HG02870 (cell line): ENCODE measurements at regions not wholly inside any gene's neighbourhood (a gene's known extent, or its start where the extent isn't known, plus 50 kb on each side); places are given as distances from the start of the nearest gene placed in this dataset.
"Not testable (repeated sequence)": the region's sequence is repeated elsewhere in the genome, so short reads cannot be mapped to it uniquely, and the experiment has no call there.

Experiments used
- ATAC-seq: cut with Tn5 transposase; IDR thresholded peaks from one replicate; pipeline ENCODE4 v1.9.1; 2021; ENCODE audit warnings: mild to moderate bottlenecking, moderate library complexity; ENCODE audit not compliant: unreplicated experiment

DNA sequence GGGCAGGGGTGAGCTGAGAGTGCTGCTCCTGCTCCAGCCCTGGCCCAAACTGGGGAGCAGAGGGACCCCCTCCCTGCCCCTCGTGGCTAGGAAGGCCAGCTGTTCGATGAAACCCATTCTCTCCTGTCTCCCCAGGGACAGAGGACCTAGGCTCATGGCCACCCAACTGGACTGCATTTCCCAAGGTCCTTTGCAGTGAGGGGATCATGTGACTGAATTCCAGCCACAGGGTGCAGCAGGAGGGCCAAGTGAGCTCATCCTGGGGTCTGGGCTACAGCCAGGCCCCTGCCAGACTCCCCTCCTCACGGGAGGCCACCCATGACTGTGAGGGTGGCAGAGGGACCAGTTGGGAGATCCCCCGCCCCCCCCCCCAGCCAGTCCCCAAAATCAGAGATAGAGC lies 777.6 kb downstream of the TBC1D22A start:
- no peak for ATAC-seq

DNA sequence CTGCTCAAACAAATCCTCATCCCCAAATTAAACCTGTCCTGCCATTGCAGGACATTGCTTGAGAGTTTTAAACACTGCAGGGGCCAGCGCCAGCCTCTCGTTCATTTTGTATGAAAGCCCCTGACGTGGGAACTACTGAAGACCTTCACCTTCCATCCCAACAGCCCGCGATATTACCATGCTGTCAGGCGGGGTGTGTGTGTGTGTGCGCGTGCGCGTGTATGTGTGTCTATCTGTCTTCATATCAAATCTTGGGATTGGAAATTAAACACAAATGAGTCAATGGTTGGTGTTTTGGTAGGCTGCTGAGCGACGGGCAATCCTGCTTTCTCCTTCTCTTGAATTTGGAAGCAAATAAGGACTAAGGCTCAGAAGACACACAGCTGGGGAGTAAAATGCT lies 776.9 kb downstream of the TBC1D22A start:
- ATAC-seq, result no peak

DNA sequence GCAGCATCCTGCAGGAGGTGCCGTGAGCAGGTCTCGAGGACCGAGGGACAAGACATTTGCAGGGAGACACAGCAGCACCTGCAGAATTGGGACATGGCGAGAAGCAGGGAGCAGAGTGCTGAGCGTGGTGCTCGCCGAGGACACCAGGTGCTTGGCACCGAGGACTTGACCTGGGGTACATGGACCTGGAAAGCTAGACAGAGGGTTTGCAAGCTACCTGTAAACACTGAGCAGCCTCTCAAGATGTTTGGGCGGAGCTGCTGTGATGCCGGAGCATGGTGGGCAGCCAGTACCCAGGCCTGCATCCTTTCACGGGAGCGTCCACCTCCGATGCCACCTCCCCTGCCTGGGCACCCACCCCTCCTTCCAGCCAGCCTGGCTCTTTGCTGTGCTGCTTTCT lies 773.2 kb downstream of the TBC1D22A start:
- ATAC-seq, result no peak

DNA sequence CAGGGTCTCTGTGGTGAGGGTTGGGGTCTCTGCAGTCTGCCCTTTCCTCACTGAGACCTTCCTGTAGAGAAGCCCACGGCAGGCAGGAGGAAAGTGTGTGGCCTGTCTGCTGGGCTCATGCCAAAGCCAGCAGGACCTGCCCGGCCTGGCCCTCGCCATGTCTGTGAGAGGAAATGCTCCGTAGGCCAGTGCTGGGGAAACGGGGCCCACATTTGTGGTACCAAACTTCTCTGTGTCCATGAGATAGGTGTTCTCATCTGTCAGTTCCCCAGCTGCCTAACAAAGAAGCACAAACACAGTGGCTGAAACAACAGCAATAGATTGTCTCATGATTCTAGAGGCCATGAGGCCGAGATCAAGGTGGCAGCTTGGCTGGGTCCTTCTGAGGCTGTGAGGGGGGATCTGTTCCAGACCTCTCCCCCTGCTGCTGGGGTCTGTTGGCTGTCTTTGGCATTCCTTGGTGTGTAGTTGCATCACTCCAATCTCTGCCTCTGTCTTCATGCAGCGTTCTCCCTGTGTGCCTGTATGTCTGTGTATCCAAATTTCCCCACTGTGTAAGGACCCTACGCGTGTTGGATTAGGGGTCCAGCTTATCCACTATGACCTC lies 772.5 kb downstream of the TBC1D22A start:
- ATAC-seq, result no peak

DNA sequence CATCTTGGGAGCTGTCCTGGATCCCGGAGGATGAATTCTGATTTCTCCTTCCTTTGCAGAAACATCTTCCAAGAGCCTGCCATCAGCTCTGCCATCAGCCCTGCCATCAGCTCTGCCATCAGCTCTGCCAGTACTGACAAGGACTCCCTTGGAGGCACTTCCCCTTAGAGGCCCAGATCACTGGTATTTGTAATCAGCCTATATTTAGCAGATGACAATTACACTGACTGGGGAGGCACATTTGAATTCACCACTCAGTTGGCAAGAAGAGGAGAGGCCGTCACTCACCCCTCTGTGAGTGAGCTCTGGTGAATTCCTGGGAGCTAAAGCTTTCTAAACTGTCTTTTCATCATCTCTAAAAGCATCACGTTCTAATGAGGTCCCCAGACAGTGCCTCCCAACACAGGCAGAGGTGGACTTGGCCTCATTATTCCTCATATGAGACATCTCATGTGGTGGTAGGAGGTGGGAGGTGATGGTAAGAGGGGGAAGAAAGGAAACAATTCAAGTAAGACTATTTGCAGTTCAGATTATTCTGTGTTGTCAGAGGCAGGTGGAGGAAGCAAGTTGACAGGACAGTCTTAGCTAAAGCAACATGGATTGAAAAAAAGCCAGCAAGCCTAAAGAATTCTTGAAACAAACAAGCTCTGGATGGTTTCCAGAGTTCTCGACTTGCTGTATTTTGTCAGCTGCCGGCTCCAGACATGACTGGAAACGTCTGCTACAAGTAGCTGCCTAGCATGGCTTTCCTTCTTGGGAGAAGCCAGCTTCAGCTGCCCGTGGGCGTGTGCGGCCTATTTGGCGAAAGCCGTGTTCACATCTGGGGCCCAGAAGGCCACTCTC lies 771.7 kb downstream of the TBC1D22A start:
- no peak for ATAC-seq

DNA sequence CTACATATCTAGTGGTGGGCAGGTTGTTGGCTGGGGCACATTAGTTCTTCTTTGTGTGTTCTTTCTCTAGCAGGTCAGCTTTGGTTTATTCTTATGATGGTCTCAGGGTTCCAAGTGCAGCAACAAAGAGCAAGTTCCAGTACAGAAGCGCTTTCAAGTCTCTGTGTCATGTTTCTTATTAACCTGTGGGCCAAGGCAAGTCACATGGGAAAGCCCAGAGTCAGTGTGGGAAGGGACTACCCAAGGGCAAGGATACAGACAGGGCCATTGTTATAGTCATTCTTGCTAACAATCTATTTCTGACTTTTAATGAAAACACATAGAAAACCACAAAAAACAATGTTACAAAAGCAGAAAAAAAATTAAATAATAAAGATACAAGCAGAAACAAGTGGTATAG lies 754.6 kb downstream of the TBC1D22A start:
- ATAC-seq, result no peak

DNA sequence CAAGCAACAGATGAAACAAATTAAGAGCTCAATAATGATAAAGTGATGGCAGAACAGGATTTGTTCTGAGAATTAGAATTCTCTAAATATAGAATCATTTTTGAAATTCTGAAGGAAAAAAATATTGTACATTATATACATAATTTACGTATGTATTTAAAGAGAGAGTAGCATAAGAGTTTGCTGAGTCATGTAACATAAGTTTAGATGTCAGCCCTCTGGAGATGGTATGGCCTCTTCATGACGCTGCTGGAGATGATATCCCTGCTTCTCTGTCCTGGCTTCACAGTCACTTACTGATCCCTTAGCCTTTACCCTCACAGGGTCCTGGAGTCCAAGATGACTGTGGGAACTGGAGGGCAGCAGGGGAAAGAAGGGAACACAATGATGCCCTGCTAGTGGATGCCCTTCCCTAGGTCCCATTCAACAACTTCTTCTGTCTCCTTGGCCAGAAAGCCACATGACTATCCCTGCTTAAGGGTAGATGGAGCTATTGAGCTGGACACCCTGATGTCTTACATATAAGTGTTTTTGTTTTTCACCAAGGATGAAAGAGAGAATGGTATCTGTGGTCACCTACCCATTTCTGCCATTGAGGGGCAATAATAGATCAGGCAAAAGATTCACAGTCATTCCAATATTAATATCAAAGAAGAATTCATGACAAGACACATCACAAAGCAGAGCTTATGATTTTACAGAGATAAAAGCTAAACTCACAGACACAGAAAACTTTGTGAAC lies 753.1 kb downstream of the TBC1D22A start:
- no peak for ATAC-seq

DNA sequence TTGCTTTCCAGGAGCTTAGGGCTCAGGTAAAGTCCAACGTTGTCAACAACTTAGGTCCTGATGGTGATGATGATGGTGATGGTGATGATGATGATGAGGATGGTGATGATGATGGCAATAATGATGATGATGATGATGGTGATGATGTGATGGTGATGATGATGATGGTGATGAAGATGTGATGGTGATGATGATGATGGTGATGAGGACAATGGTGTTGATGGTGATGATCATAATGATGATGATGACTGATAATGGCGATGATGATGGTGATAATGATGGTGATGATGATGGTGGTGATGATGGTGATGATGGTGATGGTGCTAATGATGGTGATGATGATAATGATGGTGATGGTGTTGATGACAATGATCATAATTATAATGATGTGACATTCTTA lies 750.2 kb downstream of the TBC1D22A start:
- no peak for ATAC-seq

DNA sequence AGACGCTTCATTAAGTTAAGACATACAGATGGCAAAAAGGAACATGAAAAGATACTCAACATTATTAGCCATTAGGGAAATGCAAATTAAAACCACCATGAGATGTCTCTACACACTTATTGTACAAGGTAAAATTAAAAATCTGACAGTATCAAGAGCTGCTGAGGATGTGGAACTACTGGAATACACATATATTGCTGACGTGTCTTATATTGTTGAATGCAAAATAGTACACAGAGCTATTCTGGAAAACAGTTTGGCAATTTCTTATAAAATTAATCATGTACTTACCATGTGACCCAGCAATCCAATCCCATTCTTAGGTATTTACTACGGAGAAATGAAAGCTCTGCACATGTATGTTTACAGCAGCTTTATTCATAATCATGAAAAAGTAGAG lies 742.5 kb downstream of the TBC1D22A start:
- ATAC-seq, result no peak

DNA sequence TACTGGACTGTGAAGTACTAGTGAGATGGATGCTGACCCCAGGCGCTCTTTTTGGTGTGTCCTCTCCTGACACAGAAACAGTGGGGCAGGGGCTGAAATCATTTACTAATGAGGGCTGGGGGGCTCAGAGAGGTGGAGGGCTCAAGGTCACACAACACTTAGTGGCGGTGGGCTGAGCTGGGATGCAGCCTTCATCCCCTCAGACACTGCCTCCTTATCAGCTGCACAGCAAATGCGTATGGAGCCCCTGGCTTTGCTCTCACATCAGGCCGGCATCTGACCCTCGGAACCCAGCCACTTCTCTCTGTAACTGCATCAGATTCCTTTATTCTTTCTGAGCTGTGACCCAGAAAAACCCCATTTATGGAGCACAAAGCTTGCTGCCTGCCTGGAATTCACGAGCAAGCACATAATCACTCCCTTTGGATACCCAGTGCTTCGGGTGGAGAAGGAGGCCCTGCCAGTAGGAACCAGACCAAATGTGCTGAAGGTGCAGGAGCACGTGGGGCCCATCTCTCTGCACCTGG lies 736.6 kb downstream of the TBC1D22A start:
- ATAC-seq, result no peak

DNA sequence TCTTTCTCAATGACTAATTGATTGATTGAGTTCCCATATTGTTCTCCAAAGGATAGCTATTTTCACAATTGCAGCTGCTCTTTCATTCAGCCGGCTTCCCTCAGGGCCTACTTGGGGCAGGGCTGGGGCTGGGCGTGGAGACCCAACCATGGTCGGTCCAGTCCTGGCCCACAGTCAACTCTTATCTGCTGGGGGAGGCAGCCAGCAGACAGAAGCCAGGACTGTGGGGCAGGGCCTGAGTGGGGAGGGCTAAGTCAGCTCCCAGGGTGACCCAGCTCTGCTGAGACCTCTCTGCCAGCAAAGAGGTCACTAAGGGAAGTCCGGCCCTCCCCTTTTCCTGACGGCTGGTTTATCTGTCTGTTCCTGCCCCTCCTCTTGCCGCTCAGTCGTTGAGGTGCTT lies 735.2 kb downstream of the TBC1D22A start:
- no peak for ATAC-seq

DNA sequence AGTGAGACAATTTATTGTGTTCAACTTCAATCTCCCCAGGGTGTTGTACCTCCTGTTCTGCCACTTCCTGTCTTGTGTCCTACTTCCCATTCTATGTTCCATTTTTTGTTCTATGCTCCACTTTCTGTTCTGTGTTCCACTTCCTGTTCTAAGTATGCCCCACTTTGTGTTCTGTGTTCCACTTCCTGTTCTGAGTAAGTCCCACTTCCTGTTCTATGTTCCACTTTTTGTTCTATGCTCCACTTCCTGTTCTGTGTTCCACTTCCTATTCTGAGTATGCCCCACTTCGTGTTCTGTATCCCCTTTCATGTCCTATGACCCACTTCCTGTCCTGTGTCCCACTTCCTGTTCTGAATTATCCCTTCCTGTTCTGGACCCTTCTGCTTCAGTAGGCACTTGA lies 732.7 kb downstream of the TBC1D22A start:
- ATAC-seq, result no peak

DNA sequence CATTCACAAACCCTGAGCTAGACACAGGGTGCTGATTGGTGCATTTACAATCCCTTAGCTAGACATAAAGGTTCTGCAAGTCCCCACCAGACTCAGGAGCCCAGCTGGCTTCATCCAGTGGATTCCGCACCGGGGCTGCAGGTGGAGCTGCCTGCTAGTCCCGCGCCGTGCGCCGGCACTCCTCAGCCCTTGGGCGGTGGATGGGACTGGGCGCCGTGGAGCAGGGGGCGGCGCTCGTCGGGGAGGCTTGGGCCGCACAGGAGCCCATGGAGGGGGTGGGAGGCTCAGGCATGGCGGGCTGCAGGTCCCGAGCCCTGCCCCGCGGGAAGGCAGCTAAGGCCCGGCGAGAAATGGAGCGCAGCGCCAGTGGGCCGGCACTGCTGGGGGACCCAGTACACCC lies 725.7 kb downstream of the TBC1D22A start:
- ATAC-seq, result not testable (repeated sequence)

DNA sequence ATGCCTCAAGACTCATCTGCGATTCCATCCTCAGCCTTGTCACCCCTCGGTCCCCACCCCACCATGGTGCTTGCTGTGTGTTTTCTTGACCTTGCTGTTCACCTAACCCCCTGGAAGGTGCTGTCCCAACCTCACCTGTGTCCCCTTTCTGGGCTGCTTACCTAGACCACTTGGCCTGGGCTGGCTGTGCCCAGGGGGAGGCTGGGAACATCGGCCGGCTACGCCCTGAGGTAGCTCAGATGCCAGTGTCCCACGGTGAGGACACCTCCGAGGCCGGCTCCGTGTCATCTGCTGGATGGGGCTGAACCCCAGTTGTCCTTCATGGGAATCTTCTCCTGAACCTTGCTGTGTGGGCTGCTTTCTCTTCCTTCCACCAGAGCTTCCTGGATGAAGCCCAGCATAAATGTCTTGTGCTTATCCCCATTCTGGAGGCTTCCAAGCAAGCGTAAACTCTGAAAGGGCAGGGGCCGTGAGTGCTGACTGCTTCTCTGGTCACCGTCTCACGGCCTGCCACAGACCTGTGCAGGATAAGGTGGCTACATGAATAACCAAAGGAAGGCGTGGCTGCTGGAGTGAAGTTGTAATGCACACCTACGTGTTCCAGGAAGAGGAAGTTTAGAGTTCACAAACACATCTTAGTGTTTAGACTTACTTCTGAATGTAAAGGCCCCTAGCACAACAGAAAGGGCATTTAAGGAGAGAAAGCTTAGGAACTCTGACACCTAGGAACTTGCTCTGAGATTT lies 724.3 kb downstream of the TBC1D22A start:
- ATAC-seq, result no peak

DNA sequence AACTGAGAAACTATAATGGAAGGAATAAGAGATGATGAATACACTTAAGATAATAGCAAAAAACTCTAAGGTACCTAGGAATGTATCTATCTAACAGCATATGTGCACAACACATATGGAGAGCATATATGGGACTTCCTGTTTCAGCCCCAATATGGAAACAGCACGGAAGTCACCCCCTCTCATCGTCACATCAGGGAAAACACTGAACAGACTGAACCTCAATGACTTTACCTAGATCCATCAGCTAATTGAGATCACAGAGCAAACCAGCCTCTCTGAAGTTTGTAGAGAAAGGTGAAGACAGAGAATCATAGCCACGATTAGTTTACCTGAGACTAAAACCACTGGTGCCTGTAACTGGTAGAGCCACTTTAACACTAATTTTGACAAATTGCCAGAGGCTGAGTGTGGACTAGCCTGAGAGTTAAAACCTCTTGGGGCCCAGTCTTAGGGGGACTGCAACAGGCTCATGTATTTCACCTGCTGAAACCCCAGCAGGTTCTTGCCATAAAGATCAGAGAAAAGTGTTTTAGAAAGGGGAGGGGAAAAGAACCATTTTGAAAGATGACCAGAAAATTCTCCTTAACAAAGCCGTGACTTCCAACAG lies 722.6 kb downstream of the TBC1D22A start:
- ATAC-seq, result no peak

DNA sequence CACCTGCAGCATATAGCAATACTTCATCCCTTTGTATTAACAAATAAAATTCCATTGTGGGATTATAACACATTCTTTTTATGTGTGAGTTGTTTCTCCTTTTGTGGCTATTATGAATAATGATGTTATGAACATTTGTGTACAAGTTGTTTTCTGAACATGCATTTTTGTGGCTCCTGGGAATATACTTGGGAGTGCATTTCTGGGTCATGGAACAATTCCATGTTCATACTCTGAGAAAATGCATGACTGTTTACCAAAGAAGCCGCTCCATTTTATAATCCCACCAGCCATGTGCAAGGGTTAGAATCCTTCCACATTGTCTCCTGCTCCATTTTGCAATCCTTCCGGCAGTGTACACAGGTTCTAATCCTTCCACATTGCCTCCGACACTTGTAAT lies 713.8 kb downstream of the TBC1D22A start:
- ATAC-seq, result no peak

DNA sequence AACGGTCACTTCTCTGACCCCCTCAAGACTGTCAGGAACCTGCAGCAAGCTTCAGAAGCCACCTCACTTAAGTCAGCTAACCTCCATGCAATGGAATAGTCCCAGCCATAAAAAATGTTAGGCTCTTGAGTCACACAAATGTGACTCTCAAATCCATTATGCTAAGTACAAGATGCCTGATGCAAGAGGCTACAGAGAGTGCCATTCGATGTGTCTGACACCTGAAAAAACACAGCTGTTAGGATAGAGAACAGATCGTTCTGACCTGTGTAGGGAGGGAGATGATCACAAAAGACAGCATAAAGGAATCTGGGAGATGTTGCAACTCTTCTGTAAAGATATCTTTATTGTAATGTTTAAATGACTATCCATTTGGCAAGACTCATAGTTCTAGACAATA lies 712.4 kb downstream of the TBC1D22A start:
- ATAC-seq, result no peak

DNA sequence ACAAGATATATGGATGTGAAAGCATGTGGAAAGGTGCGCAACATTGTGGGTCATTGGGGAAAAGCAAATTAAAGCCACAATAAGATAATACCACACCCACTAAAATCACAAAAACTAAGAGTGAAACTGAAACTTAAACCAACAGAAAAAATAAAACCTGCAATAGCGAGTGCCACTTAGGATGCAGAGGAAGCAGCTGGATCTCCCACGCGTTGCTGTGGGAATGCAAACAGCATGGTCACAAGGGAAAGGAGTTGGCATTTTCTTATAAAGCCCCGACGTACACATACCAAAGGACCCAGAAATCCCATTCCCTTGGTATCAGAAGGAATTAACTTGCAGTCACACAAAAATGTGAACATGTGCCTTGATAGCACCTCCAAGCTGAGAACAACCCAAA lies 712.0 kb downstream of the TBC1D22A start:
- no peak for ATAC-seq

DNA sequence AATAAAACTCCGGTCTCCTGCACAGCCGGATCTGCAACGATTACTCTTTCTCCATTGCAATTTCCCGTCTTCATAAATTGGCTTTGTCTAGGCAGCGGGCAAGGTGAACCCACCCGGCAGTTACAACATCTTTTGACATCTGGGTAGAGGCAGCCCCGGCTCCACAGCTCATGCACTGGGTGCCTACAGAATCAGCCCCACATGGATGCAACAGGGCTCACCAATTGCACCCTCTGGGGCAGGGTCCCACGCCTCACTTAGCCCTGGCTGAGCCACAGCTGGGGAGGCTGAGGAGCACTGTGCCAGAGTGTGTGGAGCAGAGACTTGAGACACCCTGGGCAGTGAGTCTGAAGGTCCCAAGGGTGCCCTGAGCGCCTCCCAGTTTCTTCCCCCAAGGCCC lies 710.2 kb downstream of the TBC1D22A start:
- no peak for ATAC-seq

DNA sequence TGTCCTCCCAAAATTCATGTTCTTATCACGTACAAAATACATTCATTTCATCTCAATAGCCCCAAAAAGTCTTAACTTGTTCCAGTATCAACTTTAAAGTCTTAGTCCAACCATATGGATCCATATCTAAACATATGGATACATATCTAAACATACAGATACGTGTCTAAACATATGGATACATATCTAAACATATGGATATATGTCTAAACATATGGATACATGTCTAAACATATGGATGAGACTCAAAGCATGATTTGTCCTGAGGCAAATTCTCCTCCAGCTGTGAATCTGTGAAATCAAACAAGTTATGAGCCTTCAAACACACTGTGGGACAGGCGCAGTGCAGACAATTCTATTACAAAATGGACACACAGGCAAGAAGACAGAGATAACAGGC lies 709.0 kb downstream of the TBC1D22A start:
- no peak for ATAC-seq

DNA sequence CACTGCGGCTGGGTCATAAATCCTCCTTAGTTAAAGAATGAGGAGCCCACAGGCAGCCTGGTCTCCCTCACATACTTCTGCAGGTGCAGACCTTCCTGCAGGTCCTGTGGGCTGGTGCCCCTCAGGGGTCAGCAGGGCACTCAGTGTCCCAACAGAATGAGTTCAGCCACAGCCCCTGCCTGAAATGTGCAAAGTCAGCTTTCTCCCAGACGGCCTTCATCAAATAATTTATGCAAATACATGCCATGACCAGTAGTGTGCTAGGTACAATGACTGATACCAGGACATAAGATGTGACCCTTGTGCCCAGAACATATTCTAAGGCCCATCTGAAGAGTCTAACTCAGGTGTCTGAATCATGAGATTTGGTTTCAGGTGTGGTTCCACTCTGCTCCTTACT lies 703.4 kb downstream of the TBC1D22A start:
- no peak for ATAC-seq
